ENCODE measurements at regions not wholly inside any gene's neighbourhood (a gene's known extent, or its start where the extent isn't known, plus 50 kb on each side); places are given as distances from the start of the nearest gene placed in this dataset.
"Not testable (repeated sequence)": the region's sequence is repeated elsewhere in the genome, so short reads cannot be mapped to it uniquely, and the experiment has no call there.

DNA sequence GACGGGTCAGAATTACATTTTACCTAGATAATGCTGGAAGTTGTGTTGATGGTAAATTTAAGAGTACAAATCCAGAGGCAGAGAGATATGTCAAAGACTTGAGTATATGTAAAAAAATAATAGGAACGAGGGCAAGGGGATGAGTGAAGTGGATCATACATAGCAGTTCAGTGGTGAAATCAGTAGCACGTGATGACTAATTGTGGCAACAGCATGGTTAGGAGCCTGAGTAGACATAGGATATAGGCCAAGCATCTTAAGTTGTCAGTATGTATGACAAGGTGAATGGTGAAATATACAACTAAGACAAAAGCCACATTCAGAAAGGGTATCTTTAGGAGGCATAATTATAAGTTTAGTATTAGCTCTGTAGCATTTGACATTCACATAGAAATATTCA, 826.5 kb upstream of the PIK3C3 start:
- DNase-seq (ENCODE audit: low spot score): no peak

- DNase-seq (ENCODE audit: low spot score): no peak
Observed at GRCh38 chr18:41128126-41128525, 826.9 kb upstream of the PIK3C3 start.

- no peak for DNase-seq (ENCODE audit: low spot score)
Observed at GRCh38 chr18:41126541-41127235, 828.3 kb upstream of the PIK3C3 start.

DNA sequence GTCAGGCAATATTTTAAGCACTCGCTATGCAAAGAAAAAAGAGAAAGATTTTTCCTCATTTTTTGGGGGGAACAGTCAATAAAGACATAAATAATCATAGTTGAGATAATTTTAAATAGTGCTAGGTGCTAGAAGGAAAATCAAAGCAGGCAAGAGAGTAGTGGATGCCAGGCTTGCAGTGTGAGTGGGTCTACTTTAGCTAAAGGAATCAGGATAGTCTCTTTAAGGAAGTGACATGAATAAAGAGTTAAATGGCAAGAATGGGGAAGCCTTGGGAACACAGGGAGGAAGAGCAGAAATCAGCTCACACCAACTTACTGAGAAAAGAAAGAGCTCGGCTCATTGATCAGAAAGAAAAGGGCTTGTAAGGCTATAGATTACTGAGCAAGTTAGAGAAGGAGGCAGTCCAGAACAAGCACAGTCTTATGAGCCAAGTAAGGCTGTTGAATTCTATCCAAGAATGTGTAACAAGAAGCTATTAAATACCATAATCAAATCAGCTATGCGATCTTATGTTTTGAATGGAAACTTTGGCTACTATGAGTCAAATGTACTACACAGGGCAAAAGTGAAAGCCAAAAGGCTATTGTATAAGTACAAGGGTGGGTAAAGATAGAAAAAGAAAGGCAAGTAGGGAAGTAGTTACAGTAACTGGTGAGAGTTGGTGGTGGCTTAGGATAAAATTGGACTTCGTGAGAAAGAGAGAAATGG, 833.8 kb upstream of the PIK3C3 start:
- no peak for DNase-seq (ENCODE audit: low spot score)

- no peak for DNase-seq (ENCODE audit: low spot score)
Observed at GRCh38 chr18:41119031-41119430, 836.0 kb upstream of the PIK3C3 start.

DNA sequence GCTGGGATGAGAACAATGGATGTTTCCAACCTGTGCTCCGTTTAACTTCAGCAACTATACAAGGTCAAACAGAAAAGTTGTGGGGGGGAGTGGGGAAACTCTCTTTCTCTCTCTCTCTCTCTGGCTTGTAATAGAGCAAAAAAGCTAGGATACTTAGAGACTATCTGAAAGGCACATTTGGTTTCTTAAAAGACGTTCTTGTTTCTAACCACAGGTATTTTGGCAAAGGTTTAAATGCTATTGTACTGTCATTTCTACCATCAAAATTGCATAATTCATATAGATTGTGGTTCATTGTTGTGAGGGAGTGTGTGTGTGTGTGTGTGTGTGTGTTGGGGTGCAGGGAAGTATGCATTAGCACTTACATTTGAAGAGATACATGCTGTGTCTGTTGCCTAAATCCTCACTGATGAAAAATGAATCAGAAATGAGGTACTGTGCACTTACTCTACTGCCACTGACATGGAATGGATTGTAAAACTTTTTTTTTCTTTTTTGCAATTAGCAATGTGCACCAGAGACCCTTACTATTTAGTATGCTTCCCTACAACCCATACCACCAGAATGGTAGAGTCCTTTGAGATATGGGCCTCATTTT, 841.0 kb upstream of the PIK3C3 start:
- DNase-seq (ENCODE audit: low spot score): no peak

- no peak for DNase-seq (ENCODE audit: low spot score)
Observed at GRCh38 chr18:41099451-41099850, 855.6 kb upstream of the PIK3C3 start.

GRCh38 chr18:41096504-41096903, 858.5 kb upstream of the PIK3C3 start:
- DNase-seq (ENCODE audit: low spot score): no peak

DNA sequence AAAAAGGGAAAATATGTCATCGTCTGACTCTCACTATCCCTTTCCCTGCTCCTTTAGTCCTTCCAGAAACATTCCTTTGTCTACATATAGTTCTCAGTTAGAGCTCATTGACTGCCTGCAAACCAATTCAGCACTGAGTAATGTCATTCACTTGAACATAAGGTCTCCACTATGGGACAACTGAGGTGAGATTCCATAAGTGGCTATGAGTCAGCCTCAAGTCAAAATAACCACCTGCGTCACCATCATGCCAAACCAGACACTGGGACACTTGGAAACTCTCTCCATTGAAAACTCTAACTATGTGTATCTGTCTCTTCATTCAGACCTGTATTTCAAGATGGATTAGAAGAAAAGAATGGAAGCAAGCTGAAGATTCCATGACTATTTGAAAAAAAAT, 878.0 kb upstream of the PIK3C3 start:
- no peak for DNase-seq (ENCODE audit: low spot score)

- DNase-seq (ENCODE audit: low spot score): no peak
Observed at GRCh38 chr18:41075212-41075611, 879.8 kb upstream of the PIK3C3 start.

GRCh38 chr18:41073372-41073954, 881.6 kb upstream of the PIK3C3 start:
- DNase-seq (ENCODE audit: low spot score): no peak

DNA sequence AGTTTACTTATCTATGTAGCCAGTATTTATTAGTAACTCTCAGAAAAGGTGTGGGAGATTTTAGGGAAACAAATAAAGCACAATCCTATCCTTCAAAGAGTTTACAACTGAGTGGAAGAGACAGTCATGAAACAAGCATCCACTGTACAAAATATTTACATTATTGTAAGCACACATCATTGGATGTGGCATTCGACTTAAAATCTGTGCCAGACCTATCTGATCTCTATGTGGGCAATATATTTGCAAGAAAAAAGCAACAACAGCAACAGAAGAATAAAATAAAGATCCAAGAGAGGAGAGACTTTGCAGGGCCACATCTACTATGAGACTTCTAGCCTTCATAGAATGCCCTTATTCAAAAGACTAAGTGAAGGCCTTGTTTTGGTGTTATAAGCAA, 882.1 kb upstream of the PIK3C3 start:
- no peak for DNase-seq (ENCODE audit: low spot score)

GRCh38 chr18:41071826-41072225, 883.2 kb upstream of the PIK3C3 start:
- no peak for DNase-seq (ENCODE audit: low spot score)

- no peak for DNase-seq (ENCODE audit: low spot score)
Observed at GRCh38 chr18:41069167-41069566, 885.9 kb upstream of the PIK3C3 start.

DNA sequence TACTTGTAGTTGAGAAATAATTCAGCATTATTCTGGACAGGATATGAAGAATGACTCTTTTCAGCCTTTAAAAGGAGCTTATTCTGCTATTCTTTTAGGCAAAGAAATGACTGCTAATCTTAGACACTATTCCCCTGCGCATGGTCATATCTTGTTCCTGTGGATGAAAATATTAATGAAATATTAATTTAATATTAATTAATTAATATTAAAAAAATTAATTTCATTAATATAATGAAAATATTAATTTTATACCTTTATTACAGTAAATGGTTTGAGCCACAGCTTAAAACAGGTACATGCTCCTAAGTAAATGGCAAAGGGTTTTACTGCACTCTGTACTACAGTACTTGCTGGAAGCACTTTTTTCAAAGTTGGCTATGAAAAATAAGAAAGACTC, 890.1 kb upstream of the PIK3C3 start:
- no peak for DNase-seq (ENCODE audit: low spot score)

GRCh38 chr18:41060967-41061366, 894.1 kb upstream of the PIK3C3 start:
- DNase-seq (ENCODE audit: low spot score): no peak

DNA sequence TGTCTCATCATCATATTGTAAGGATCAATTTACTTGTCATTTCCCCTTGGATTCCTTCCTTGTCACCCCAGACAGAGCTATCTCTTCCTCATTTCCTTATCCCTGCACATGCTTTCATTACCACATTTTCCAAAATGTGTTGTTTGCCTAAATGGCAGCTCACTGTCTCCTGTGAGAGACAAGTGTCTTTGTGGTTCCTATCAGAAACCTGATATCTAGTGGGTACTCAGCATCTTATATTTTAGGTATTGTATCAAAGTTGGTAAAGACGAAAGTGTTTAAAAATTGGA, 896.0 kb upstream of the PIK3C3 start:
- no peak for DNase-seq (ENCODE audit: low spot score)

- no peak for DNase-seq (ENCODE audit: low spot score)
Observed at GRCh38 chr18:41058351-41059125, 896.5 kb upstream of the PIK3C3 start.

DNA sequence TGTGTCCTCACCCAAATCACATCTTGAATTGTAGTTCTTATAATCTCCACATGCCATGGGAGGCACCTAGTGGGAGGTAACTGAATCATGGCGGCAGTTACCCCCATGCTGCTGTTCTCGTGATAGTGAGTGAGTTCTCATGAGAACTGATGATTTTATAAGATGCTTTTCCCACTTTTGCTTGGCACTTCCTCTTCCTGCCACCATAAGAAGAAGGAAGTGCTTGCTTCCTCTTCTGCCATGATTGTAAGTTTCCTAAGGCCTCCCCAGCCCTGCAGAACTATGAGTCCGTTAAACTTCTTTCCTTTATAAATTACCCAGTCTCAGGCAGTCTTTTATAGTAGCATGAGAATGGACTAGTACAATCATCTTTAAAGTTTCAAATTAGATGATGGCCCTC, 902.4 kb upstream of the PIK3C3 start:
- DNase-seq (ENCODE audit: low spot score): no peak

DNA sequence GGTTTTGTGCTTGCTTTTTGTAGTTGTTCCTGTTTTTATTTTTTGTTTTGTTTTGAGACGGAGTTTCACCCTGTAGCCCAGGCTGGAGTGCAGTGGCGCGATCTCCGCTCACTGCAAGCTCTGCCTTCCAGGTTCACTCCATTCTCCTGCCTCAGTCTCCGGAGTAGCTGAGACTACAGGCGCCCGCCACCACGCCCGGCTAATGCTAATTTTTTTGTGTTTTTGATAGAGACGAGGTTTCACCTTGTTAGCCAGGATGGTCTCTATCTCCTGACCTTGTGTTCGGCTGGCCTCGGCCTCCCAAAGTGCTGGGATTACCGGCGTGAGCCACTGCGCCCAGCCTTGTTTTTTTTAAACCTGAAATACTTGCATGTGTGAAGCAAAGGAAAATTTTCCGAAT, 908.8 kb upstream of the PIK3C3 start:
- DNase-seq (ENCODE audit: low spot score): not testable (repeated sequence)

DNA sequence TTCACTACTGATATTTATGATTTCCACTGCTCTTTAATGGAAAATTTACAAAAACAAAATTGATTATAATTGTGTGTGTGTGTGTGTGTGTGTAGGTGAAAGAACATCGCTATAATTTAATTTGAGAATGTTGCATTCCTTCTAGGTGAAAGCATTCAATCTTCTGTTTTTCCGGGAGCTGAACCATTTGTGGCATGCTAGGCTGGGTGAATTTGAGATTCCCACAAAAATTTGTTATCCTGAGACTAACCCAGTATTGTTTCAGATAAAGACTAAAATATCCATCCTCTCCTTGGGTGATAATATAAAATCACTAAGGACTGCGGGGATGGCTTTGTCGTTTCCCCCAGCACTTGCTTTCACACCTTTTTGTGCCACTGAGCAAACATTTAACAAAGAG, 911.2 kb upstream of the PIK3C3 start:
- DNase-seq (ENCODE audit: low spot score): no peak

DNA sequence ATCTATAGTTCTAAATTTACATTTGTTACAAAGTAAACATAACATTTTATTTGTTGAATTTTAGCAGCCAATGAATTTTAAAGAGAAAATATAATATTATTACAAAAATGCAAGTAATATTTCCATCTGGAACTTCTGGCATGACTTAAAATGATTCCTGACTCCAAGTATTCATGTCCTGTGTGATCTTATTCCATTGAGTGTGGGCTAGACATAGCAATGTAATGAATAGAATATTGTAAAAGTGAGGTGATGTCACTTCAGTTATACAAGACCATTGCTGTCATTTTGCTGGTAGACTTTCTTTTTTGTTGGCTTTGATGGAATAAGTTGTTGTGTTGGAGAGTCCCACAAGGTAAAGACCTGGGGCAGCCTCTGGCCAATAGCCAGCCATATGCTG, 912.2 kb upstream of the PIK3C3 start:
- no peak for DNase-seq (ENCODE audit: low spot score)

GRCh38 chr18:41038071-41038470, 917.0 kb upstream of the PIK3C3 start:
- DNase-seq (ENCODE audit: low spot score): no peak

All from kidney capillary endothelial cell (primary cell).